KMS-11 (cell line): ENCODE measurements at regions not wholly inside any gene's neighbourhood (a gene's known extent, or its start where the extent isn't known, plus 50 kb on each side); places are given as distances from the start of the nearest gene placed in this dataset.

Experiments used
- H2AFZ ChIP-seq: fragments of 200-600 bp; sonication (generic); 2 replicates; pipeline ENCODE4 v1.6.1; 2016; ENCODE audit warnings: antibody characterized with exemption, mixed run types, low read depth
- H3K27ac ChIP-seq: fragments of 200-600 bp; sonication (generic); 2 replicates; pipeline ENCODE4 v1.6.1; 2016; ENCODE audit warnings: mild to moderate bottlenecking, mixed run types
- H3K27me3 ChIP-seq: fragments of 200-600 bp; sonication (generic); 2 replicates; pipeline ENCODE4 v1.6.1; 2017; ENCODE audit warnings: mild to moderate bottlenecking, low read depth, mixed run types, moderate library complexity; ENCODE audit not compliant: insufficient read depth
- H3K36me3 ChIP-seq: fragments of 200-600 bp; sonication (generic); 2 replicates; pipeline ENCODE4 v1.6.1; 2017; ENCODE audit warnings: mild to moderate bottlenecking, mixed run types; ENCODE audit not compliant: insufficient read depth
- H3K4me1 ChIP-seq: fragments of 200-600 bp; sonication (generic); 2 replicates; pipeline ENCODE4 v1.6.1; 2016; ENCODE audit warnings: mild to moderate bottlenecking, low read depth, mixed run types; ENCODE audit not compliant: poor library complexity, severe bottlenecking
- H3K4me2 ChIP-seq: fragments of 200-600 bp; sonication (generic); 2 replicates; pipeline ENCODE4 v1.7.0; 2016; ENCODE audit warnings: mild to moderate bottlenecking, mixed run types
- H3K4me3 ChIP-seq: fragments of 200-600 bp; sonication (generic); IDR thresholded peaks from 2 replicates; pipeline ENCODE4 v1.6.1; 2017; ENCODE audit warnings: low read depth, low read length, mixed read lengths; ENCODE audit not compliant: insufficient read depth
- H3K79me2 ChIP-seq: fragments of 200-600 bp; sonication (generic); 2 replicates; pipeline ENCODE4 v1.6.1; 2016; ENCODE audit warnings: low read depth, mixed run types; ENCODE audit not compliant: insufficient read depth
- H3K9ac ChIP-seq: fragments of 200-600 bp; sonication (generic); 2 replicates; pipeline ENCODE4 v1.6.1; 2016; ENCODE audit warnings: mild to moderate bottlenecking, mixed run types
- H4K20me1 ChIP-seq: fragments of 200-600 bp; sonication (generic); 2 replicates; pipeline ENCODE4 v1.6.1; 2016; ENCODE audit warnings: mild to moderate bottlenecking, mixed run types; ENCODE audit not compliant: insufficient read depth
- CTCF ChIP-seq: fragments of 200-600 bp; sonication (generic); conservative IDR thresholded peaks from 2 replicates; pipeline ENCODE4 v1.6.1; 2017; ENCODE audit warnings: low read depth, mild to moderate bottlenecking, antibody characterized with exemption, low read length, moderate library complexity, mixed read lengths

DNA sequence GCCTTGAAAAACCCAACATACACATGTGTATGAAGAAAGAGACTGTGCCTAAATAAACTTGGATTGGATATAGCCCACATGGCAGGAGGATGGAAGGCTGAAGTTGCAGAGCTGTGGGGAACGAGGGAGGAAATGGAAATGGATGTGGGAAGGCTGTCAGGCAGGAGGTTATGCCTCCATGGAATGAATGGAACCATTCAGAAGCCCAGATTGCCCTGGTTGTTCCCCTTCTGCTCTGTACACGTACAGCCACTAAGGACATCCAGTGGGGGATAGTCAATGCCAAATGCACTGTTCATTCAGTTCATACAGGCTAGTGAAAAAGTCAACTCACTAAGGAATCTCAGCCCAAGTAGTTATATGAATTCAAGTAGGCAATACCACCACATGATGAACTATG is 463.7 kb downstream of the TNS1 start:
- Histone ChIP-seq H3K4me3 (no peak overlapping the region), H3K27ac (no peak overlapping the region), H2AFZ (no peak overlapping the region), H3K36me3 (no peaks in the 10 kb centered on the region), H3K4me1 (no peaks in the 10 kb centered on the region), H3K4me2 (no peak overlapping the region), H3K79me2 (no peaks in the 10 kb centered on the region), H4K20me1 (no peaks in the 10 kb centered on the region), H3K27me3 (no peaks in the 10 kb centered on the region), H3K9ac (no peak overlapping the region)
- no peak for TF ChIP-seq CTCF

- H3K9ac ChIP-seq, result no peak overlapping the region
- H2AFZ ChIP-seq, result no peak overlapping the region
- no peaks in the 10 kb centered on the region for H3K27me3 ChIP-seq
- no peaks in the 10 kb centered on the region for H3K79me2 ChIP-seq
- TF ChIP-seq CTCF, result no peak
- no peaks in the 10 kb centered on the region for H4K20me1 ChIP-seq
- H3K4me3 ChIP-seq, result no peak overlapping the region
- H3K36me3 ChIP-seq, result no peaks in the 10 kb centered on the region
- H3K4me1 ChIP-seq, result no peaks in the 10 kb centered on the region
- no peak overlapping the region for H3K27ac ChIP-seq
- H3K4me2 ChIP-seq, result no peak overlapping the region
Observed at GRCh38 chr2:217538719-217539118, 464.1 kb downstream of the TNS1 start.

GRCh38 chr2:217535957-217536708 is 466.7 kb downstream of the TNS1 start:
- Histone ChIP-seq H3K79me2 (no peaks in the 10 kb centered on the region), H4K20me1 (no peaks in the 10 kb centered on the region), H3K36me3 (no peaks in the 10 kb centered on the region), H3K4me3 (no peak overlapping the region), H3K9ac (no peak overlapping the region), H3K27ac (no peak overlapping the region), H3K4me1 (no peaks in the 10 kb centered on the region), H2AFZ (no peak overlapping the region), H3K27me3 (no peaks in the 10 kb centered on the region), H3K4me2 (no peak overlapping the region)
- TF ChIP-seq CTCF, result no peak

DNA sequence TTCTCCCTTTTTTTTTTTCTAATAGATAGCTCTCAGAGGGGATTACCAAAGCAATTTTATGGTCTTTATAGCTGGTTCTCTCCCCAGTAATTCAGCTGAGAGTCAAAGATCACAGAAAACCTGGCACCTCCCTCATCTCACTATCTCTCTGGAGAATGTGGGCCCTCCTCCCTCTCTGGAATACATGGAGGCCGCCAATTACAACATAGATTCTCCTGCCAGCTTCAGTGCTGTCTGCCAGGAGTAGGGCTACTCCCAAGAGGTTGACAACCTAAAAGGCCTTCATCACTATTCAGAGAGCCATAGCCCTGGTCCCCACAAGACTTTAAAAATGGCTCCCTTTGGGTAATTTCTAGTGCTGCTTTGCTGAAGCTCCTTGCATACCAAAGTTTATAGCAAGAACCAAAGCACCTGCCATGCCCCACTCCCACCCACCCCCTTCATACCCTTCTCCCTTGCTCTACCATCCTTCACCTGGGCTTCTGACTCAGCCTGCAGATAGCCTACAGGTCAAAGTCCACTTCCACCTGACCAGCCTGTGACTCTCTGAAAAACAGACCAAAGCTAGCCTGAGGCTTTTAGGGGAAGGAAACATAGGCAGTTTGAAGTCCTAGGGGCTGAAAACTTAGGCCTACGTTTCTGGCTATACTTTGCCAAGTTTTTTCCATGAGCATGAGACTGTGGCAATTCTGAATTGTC is 472.3 kb downstream of the TNS1 start:
- no peak overlapping the region for H3K9ac ChIP-seq
- no peaks in the 10 kb centered on the region for H3K79me2 ChIP-seq
- H4K20me1 ChIP-seq, result no peaks in the 10 kb centered on the region
- no peaks in the 10 kb centered on the region for H3K4me1 ChIP-seq
- H3K36me3 ChIP-seq, result no peaks in the 10 kb centered on the region
- no peak overlapping the region for H3K4me2 ChIP-seq
- no peak for TF ChIP-seq CTCF
- no peak overlapping the region for H2AFZ ChIP-seq
- no peak overlapping the region for H3K27ac ChIP-seq
- H3K27me3 ChIP-seq, result no peaks in the 10 kb centered on the region
- no peak overlapping the region for H3K4me3 ChIP-seq
